IgD-negative memory B cell (primary cell): ENCODE measurements at regions not wholly inside any gene's neighbourhood (a gene's known extent, or its start where the extent isn't known, plus 50 kb on each side); places are given as distances from the start of the nearest gene placed in this dataset.

Experiments used
- H3K27ac Mint-ChIP-seq, 3 donors: one replicate each; pipeline ENCODE4 v1.8.0; 2020 to 2022; ENCODE audit warnings: mild to moderate bottlenecking in 3 of 3, mixed read lengths in 3 of 3, moderate library complexity in 1 of 3
- H3K27me3 Mint-ChIP-seq: one replicate; pipeline ENCODE4 v1.8.0; 2021; ENCODE audit warnings: mixed read lengths
- H3K36me3 Mint-ChIP-seq: one replicate; pipeline ENCODE4 v1.8.0; 2020; ENCODE audit warnings: mild to moderate bottlenecking, mixed read lengths
- H3K4me1 Mint-ChIP-seq, 3 donors: one replicate each; pipeline ENCODE4 v1.8.0; 2020 to 2022; ENCODE audit warnings: mixed read lengths in 3 of 3, mild to moderate bottlenecking in 1 of 3
- H3K4me3 Mint-ChIP-seq, 4 donors: one replicate each; pipeline ENCODE4 v1.8.0; 2020 to 2022; ENCODE audit warnings: mild to moderate bottlenecking in 4 of 4, mixed read lengths in 4 of 4, moderate library complexity in 3 of 4
- H3K9me3 Mint-ChIP-seq, 3 donors: one replicate each; pipeline ENCODE4 v1.8.0; 2020 to 2021; ENCODE audit warnings: mixed read lengths in 3 of 3, mild to moderate bottlenecking in 1 of 3

- Mint-ChIP-seq H3K4me1 (no peaks in the 10 kb centered on the region), H3K4me3 (no peak overlapping the region), H3K27ac (no peak overlapping the region), H3K27me3 (no peaks in the 10 kb centered on the region), H3K9me3 (peaks cover 0 to 14% (median 0%) of the 10 kb centered on the region in 3 donors), H3K36me3 (no peaks in the 10 kb centered on the region)
Observed at GRCh38 chr4:22241415-22241814, 274.5 kb downstream of the ADGRA3 start.

DNA sequence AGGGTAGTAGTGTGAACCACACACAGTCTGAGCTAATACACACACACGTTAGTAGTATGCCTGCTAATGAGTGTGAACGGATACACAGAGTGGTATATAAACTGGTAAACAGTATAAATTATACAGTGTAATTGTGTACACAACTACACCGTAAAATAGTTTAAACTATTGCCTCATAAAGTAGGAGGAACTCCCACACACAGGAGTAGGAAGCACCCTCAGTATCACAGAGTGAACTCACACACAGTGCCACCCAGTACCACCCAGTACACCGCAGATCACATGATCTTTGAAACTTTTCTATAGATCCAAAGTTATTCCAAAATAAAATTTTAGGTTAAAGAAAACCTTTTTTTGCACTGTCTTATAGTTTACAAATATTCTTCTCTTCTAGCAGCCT lies 275.1 kb downstream of the ADGRA3 start:
- no peaks in the 10 kb centered on the region for H3K36me3 Mint-ChIP-seq
- H3K4me1 Mint-ChIP-seq, result no peaks in the 10 kb centered on the region
- no peaks in the 10 kb centered on the region for H3K27me3 Mint-ChIP-seq
- H3K27ac Mint-ChIP-seq, result no peak overlapping the region
- H3K9me3 Mint-ChIP-seq, result peaks cover 0 to 14% (median 1%) of the 10 kb centered on the region in 3 donors
- no peak overlapping the region for H3K4me3 Mint-ChIP-seq

GRCh38 chr4:22238742-22239141 lies 277.1 kb downstream of the ADGRA3 start:
- Mint-ChIP-seq H3K4me3 (no peak overlapping the region), H3K36me3 (no peaks in the 10 kb centered on the region), H3K9me3 (peaks cover 0 to 17% (median 1%) of the 10 kb centered on the region in 3 donors), H3K27ac (no peak overlapping the region), H3K27me3 (no peaks in the 10 kb centered on the region), H3K4me1 (no peaks in the 10 kb centered on the region)

- Mint-ChIP-seq H3K36me3 (no peaks in the 10 kb centered on the region), H3K4me1 (no peaks in the 10 kb centered on the region), H3K27ac (no peak overlapping the region), H3K27me3 (no peaks in the 10 kb centered on the region), H3K9me3 (peaks cover 0 to 17% (median 1%) of the 10 kb centered on the region in 3 donors), H3K4me3 (peak overlapping the region in 1 of 4 donors; percentile 1)
Observed at GRCh38 chr4:22237846-22238494, 277.9 kb downstream of the ADGRA3 start.

GRCh38 chr4:22237155-22237751 lies 278.6 kb downstream of the ADGRA3 start:
- no peak overlapping the region for H3K27ac Mint-ChIP-seq
- peak overlapping the region in 1 of 4 donors; percentile 79 for H3K4me3 Mint-ChIP-seq
- H3K36me3 Mint-ChIP-seq, result no peaks in the 10 kb centered on the region
- H3K9me3 Mint-ChIP-seq, result peaks cover 0 to 17% (median 1%) of the 10 kb centered on the region in 3 donors
- H3K27me3 Mint-ChIP-seq, result no peaks in the 10 kb centered on the region
- no peaks in the 10 kb centered on the region for H3K4me1 Mint-ChIP-seq

DNA sequence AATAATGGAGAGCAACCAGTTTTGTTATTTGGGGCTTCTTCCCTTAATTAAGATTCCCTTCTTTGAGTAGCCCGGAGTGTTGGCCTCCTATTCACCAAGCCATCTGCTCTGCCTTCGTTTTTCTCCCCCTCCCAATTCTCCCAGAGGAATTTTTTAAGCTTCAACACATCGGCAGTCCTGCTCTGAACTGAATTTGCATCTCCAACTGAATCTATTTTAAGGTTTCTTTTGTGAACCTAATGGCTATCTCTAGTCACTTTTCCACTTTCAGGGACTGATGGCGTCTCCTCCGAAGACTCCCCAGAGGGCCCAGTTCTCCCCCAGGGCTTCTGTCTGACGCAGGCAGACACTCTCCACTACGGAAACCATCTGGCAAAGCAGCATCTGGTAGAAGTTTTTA lies 280.2 kb downstream of the ADGRA3 start:
- Mint-ChIP-seq H3K36me3 (no peaks in the 10 kb centered on the region), H3K27me3 (no peaks in the 10 kb centered on the region), H3K4me1 (no peaks in the 10 kb centered on the region), H3K27ac (no peak overlapping the region), H3K9me3 (peaks cover 0 to 7% (median 1%) of the 10 kb centered on the region in 3 donors), H3K4me3 (no peak overlapping the region)

- Mint-ChIP-seq H3K4me3 (no peak overlapping the region), H3K4me1 (no peaks in the 10 kb centered on the region), H3K27me3 (no peaks in the 10 kb centered on the region), H3K27ac (no peak overlapping the region), H3K9me3 (peaks cover 0 to 3% (median 1%) of the 10 kb centered on the region in 3 donors), H3K36me3 (no peaks in the 10 kb centered on the region)
Observed at GRCh38 chr4:22233230-22233629, 282.6 kb downstream of the ADGRA3 start.

DNA sequence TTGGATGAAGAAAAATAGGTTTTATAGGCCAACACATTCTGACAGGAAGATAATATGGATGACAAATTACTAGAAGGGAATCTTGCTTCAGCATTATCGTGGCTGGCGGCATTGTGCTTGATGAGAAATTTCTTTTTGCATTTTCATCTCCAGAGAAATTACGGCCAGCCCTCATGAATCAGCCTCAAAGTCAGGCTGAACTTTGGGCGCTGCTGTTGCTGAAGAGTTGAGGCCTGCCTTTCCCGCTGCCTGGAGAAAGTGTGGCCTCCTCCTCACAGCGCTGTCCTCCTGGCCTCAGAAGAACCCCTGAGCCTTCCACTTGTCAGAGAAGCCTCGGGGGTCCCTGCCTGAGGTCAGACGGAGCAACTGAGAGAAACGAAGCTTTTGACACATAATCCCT lies 272.4 kb upstream of the KCNIP4 start:
- no peaks in the 10 kb centered on the region for H3K36me3 Mint-ChIP-seq
- H3K4me3 Mint-ChIP-seq, result no peak overlapping the region
- no peaks in the 10 kb centered on the region for H3K27me3 Mint-ChIP-seq
- no peaks in the 10 kb centered on the region for H3K4me1 Mint-ChIP-seq
- H3K9me3 Mint-ChIP-seq, result peaks cover 2 to 3% (median 3%) of the 10 kb centered on the region in 3 donors
- no peak overlapping the region for H3K27ac Mint-ChIP-seq

- no peaks in the 10 kb centered on the region for H3K27me3 Mint-ChIP-seq
- H3K4me1 Mint-ChIP-seq, result no peaks in the 10 kb centered on the region
- H3K27ac Mint-ChIP-seq, result no peak overlapping the region
Observed at GRCh38 chr4:22217480-22217879, 268.9 kb upstream of the KCNIP4 start.

DNA sequence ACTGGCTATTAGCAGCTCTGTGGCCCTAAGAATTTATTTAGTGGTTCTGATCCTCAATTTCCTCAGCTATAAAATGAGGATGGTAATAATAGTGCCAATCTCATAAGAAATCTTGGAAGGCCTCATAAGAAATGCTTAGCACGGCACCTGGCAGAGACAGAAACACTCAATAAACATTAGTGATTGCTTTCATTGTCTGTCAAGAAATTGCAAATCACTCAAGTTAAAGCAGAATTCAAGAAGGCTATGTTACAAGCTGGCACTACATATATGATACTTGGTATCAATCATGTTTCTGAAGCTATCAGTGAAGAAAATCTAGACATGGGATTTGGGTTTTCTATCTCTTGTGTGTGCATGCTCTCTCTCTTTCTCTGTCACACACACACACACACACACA lies 267.7 kb upstream of the KCNIP4 start:
- H3K36me3 Mint-ChIP-seq, result no peaks in the 10 kb centered on the region
- no peaks in the 10 kb centered on the region for H3K27me3 Mint-ChIP-seq
- no peaks in the 10 kb centered on the region for H3K4me1 Mint-ChIP-seq
- H3K9me3 Mint-ChIP-seq, result peaks cover 3 to 6% (median 3%) of the 10 kb centered on the region in 3 donors
- H3K4me3 Mint-ChIP-seq, result no peak overlapping the region
- H3K27ac Mint-ChIP-seq, result no peak overlapping the region

More at GRCh38 chr4:22217480-22217879, 268.9 kb upstream of the KCNIP4 start:
- Mint-ChIP-seq H3K4me3 (no peak overlapping the region), H3K9me3 (peaks cover 3 to 5% (median 3%) of the 10 kb centered on the region in 3 donors), H3K36me3 (no peaks in the 10 kb centered on the region)

GRCh38 chr4:22215084-22215483 lies 266.5 kb upstream of the KCNIP4 start:
- Mint-ChIP-seq H3K27me3 (no peaks in the 10 kb centered on the region), H3K27ac (no peak overlapping the region), H3K4me1 (no peaks in the 10 kb centered on the region), H3K36me3 (no peaks in the 10 kb centered on the region), H3K9me3 (peaks cover 0 to 6% (median 0%) of the 10 kb centered on the region in 3 donors), H3K4me3 (no peak overlapping the region)

DNA sequence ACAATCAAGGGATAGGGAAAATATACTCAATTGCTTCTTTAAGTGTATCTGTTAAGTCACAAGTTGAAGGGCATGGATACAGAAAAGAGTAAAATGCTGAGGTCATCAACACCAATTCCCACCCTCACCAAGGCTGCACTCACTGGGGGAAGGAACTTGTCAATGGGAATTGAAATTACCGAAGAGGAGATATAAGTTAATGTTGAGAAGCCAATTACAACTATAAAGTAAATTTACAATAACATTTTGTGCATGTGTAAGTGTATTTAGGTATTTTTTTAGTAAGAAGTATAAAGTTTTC lies 255.1 kb upstream of the KCNIP4 start:
- Mint-ChIP-seq H3K4me1 (no peaks in the 10 kb centered on the region), H3K27me3 (no peaks in the 10 kb centered on the region), H3K27ac (no peak overlapping the region), H3K4me3 (no peak overlapping the region), H3K36me3 (no peaks in the 10 kb centered on the region), H3K9me3 (peaks cover 0 to 5% (median 2%) of the 10 kb centered on the region in 3 donors)

GRCh38 chr4:22202975-22203710 lies 254.6 kb upstream of the KCNIP4 start:
- no peaks in the 10 kb centered on the region for H3K4me1 Mint-ChIP-seq
- H3K36me3 Mint-ChIP-seq, result no peaks in the 10 kb centered on the region
- H3K27ac Mint-ChIP-seq, result no peak overlapping the region
- H3K27me3 Mint-ChIP-seq, result no peaks in the 10 kb centered on the region
- no peak overlapping the region for H3K4me3 Mint-ChIP-seq
- peaks cover 0 to 5% (median 2%) of the 10 kb centered on the region in 3 donors for H3K9me3 Mint-ChIP-seq

DNA sequence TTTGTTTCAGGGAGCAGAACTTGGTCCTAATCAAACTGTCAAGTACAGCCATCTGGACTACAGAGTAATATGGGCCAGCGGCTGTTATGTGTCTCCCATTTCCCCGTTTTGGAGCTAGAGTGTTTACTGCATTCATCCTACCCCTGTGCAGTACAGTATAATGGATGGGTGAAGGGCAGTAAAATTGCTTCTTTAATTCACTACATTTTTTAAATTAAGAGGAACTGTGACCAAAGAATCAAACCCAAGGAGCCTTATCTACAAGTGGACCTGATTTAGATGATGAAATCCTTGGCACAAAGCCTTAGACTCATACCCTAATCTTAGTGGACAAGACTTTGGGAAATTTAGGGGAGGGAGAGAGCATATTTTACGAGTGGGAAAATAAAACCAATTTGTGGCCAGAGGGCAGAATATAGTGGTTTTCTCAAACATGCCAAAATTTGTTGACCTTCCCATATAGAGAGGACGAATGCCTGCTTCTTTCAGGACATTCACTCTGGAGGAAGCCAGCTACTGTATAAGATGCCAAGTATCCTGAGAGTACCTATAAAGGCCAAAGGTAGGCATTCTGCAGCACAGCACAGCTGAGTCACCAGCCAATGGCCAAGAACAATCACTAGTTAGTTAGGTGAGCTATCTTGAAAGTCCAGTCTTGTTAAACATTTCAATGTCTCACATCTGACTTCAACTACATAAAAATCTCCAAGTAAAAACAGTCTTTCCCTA lies 253.8 kb upstream of the KCNIP4 start:
- Mint-ChIP-seq H3K36me3 (no peaks in the 10 kb centered on the region), H3K4me1 (no peaks in the 10 kb centered on the region), H3K27me3 (no peaks in the 10 kb centered on the region), H3K9me3 (peaks cover 0 to 5% (median 2%) of the 10 kb centered on the region in 3 donors), H3K4me3 (no peak overlapping the region), H3K27ac (no peak overlapping the region)

GRCh38 chr4:22201256-22201655 lies 252.7 kb upstream of the KCNIP4 start:
- Mint-ChIP-seq H3K27ac (no peak overlapping the region), H3K27me3 (no peaks in the 10 kb centered on the region), H3K4me3 (no peak overlapping the region), H3K36me3 (no peaks in the 10 kb centered on the region), H3K9me3 (peaks cover 2 to 5% (median 3%) of the 10 kb centered on the region in 3 donors), H3K4me1 (no peaks in the 10 kb centered on the region)
